ENCODE measurements at regions not wholly inside any gene's neighbourhood (a gene's known extent, or its start where the extent isn't known, plus 50 kb on each side); places are given as distances from the start of the nearest gene placed in this dataset.

DNA sequence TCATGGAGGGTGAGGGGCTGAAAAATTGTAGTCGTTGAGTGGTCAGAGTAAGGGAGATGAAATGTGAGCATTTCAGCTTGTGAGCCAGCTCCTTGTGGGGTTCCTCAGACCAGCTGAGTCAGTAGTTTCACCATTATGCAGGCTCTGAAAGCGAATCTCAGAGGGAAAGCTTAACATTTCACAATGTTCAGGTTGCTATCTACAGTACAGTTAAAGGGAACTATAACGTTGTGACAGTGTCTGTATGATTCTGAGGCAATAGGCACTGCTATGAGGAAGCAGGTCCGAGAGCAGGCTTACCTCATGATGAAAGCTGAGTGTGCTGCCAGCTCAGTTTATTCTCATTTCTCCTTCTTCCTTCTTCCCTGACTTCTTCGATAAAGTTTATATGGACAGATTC is 469.6 kb downstream of the EDEM1 start:
- peak; percentile 73 to 79 for ATAC-seq (ENCODE audit: low FRiP score in 2 of 2)
- TF ChIP-seq POLR2AphosphoS5 (IDR thresholded peaks at IDR 0.05) (peak in 1 of 2 donors; percentile 36), EP300 (IDR thresholded peaks at IDR 0.05) (no peak)
- TF ChIP-seq, protein P1, sequence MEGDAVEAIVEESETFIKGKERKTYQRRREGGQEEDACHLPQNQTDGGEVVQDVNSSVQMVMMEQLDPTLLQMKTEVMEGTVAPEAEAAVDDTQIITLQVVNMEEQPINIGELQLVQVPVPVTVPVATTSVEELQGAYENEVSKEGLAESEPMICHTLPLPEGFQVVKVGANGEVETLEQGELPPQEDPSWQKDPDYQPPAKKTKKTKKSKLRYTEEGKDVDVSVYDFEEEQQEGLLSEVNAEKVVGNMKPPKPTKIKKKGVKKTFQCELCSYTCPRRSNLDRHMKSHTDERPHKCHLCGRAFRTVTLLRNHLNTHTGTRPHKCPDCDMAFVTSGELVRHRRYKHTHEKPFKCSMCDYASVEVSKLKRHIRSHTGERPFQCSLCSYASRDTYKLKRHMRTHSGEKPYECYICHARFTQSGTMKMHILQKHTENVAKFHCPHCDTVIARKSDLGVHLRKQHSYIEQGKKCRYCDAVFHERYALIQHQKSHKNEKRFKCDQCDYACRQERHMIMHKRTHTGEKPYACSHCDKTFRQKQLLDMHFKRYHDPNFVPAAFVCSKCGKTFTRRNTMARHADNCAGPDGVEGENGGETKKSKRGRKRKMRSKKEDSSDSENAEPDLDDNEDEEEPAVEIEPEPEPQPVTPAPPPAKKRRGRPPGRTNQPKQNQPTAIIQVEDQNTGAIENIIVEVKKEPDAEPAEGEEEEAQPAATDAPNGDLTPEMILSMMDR (IDR thresholded peaks at IDR 0.05), result no peak
- Histone ChIP-seq H3K9me3 (peaks cover 0 to 11% (median 0%) of the 10 kb centered on the region in 4 donors), H3K27me3 (no peaks in the 10 kb centered on the region), H3K4me1 (no peaks in the 10 kb centered on the region), H3K4me3 (no peak overlapping the region), H3K36me3 (no peaks in the 10 kb centered on the region), H3K27ac (peak overlapping the region in 1 of 4 donors; percentile 5)
- peak in 1 of 2 donors; percentile 28 for DNase-seq
- WGBS, 2 donors, result 50 to 70% methylated on average over 5 of the region's 5 CpGs

DNA sequence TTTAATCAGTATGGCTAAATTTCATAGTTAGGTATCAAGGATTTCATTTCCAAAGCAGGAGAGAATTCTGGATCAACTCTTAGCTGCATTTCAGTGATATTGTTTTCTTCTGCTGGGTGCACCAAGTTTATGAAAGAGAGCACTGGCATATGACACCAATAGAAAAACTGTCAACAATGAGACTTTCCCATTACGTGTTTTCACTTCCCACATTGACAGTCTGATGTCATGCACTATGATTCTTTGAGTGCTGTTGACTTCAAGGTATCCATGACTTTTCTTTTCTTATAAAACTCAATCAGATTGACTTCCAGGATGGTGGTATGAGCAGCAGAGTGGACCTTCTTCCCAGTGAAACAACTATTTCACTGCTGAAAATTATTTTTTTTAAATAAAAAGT is 476.1 kb downstream of the EDEM1 start:
- ATAC-seq (ENCODE audit: low FRiP score in 2 of 2), result no peak
- Histone ChIP-seq H3K4me3 (no peak overlapping the region), H3K36me3 (no peaks in the 10 kb centered on the region), H3K27me3 (no peaks in the 10 kb centered on the region), H3K27ac (no peak overlapping the region), H3K9me3 (peaks cover 0 to 22% (median 7%) of the 10 kb centered on the region in 4 donors), H3K4me1 (no peaks in the 10 kb centered on the region)
- no peak for DNase-seq
- TF ChIP-seq, protein P1 (IDR thresholded peaks at IDR 0.05), result no peak
- TF ChIP-seq POLR2AphosphoS5 (IDR thresholded peaks at IDR 0.05) (no peak), EP300 (IDR thresholded peaks at IDR 0.05) (no peak), POLR2A (IDR thresholded peaks at IDR 0.05) (no peak)
- WGBS, 2 donors, result 77 to 92% methylated on average over 1 of the region's 1 CpG

DNA sequence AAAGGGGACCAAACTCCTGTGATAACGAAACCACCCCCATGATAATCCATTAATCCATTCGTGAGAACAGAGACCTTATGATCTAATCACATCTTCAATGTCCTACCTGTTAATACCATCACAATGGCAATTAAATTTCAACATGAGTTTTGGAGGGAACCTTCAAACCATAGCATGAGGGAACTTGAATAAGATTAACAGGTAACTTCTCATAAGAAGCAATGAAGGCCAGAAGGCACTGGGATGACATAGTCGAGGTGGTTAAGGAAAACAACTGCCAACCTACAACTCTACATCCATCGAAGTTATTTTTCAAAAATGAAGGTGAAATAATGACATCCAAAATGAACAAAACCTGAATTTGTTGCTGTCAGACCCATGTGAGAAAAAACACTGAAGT is 478.9 kb downstream of the EDEM1 start:
- Histone ChIP-seq H3K9me3 (peaks cover 0 to 22% (median 7%) of the 10 kb centered on the region in 4 donors), H3K4me3 (no peak overlapping the region), H3K36me3 (no peaks in the 10 kb centered on the region), H3K27me3 (no peaks in the 10 kb centered on the region), H3K27ac (no peak overlapping the region), H3K4me1 (no peaks in the 10 kb centered on the region)
- TF ChIP-seq, protein P1 (IDR thresholded peaks at IDR 0.05), result no peak
- TF ChIP-seq POLR2AphosphoS5 (IDR thresholded peaks at IDR 0.05), result no peak
- no peak for TF ChIP-seq EP300 (IDR thresholded peaks at IDR 0.05)
- TF ChIP-seq POLR2A (IDR thresholded peaks at IDR 0.05), result no peak
- WGBS, 2 donors, result 74 to 75% methylated on average over 4 of the region's 4 CpGs
- DNase-seq (no peak), ATAC-seq (ENCODE audit: low FRiP score in 2 of 2) (no peak)

DNA sequence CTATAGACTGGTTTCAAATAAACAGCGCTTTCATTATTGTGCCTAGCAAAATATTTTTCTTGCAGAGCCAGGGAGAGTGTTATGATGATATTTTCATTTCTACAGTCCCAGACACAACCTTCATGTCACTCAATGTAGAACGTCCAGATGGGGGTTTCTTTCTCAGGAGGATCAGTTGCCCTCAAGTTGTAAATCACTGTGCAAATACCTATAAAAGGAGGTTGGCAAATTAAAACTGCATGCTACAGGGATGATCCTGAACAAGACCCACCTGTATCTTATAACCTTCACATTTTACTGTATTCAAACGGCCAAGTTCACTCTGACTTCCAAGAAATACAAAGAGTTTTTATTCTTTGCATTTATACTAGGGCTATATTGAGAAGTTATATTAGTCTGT is 486.0 kb downstream of the EDEM1 start:
- H3K9me3 ChIP-seq, result no peaks in the 10 kb centered on the region
- WGBS, 2 donors, result 86 to 88% methylated on average over 3 of the region's 3 CpGs
- no peak for DNase-seq

DNA sequence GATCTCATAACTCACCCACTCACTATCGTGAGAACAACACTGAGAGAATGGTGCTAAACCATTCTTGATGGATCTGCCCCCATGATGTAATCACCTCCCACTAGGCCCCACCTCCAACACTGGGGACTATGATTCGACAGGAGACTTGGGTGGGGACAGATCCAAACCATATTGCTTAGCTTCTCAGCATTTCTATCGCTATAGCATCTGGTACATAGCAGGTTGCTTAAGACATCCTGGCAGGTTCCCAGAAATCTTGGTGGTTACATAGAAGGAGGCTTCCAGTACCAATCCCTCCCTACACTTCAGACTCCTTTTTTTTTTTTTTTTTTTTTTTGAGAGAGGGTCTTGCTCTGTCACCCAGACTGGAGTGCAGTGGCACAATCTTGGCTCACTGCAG is 487.8 kb downstream of the EDEM1 start:
- Histone ChIP-seq H3K4me1 (no peaks in the 10 kb centered on the region), H3K9me3 (no peaks in the 10 kb centered on the region), H3K4me3 (no peak overlapping the region), H3K36me3 (no peaks in the 10 kb centered on the region), H3K27ac (no peak overlapping the region), H3K27me3 (no peaks in the 10 kb centered on the region)
- ATAC-seq (ENCODE audit: low FRiP score in 2 of 2) (no peak), DNase-seq (no peak)
- TF ChIP-seq POLR2A (IDR thresholded peaks at IDR 0.05), result no peak
- TF ChIP-seq EP300 (IDR thresholded peaks at IDR 0.05), result no peak
- no peak for TF ChIP-seq POLR2AphosphoS5 (IDR thresholded peaks at IDR 0.05)
- TF ChIP-seq, protein P1 (IDR thresholded peaks at IDR 0.05), result no peak
- 81 to 83% methylated on average over 3 of the region's 3 CpGs for WGBS, 2 donors

More for the DNA sequence above, 486.0 kb downstream of the EDEM1 start:
- TF ChIP-seq, protein P1 (IDR thresholded peaks at IDR 0.05), result no peak
- TF ChIP-seq POLR2AphosphoS5 (IDR thresholded peaks at IDR 0.05) (no peak), EP300 (IDR thresholded peaks at IDR 0.05) (no peak), POLR2A (IDR thresholded peaks at IDR 0.05) (no peak)
- Histone ChIP-seq H3K27ac (no peak overlapping the region), H3K27me3 (no peaks in the 10 kb centered on the region), H3K36me3 (no peaks in the 10 kb centered on the region), H3K4me3 (no peak overlapping the region), H3K4me1 (no peaks in the 10 kb centered on the region)
- ATAC-seq (ENCODE audit: low FRiP score in 2 of 2), result no peak
